CD4-positive, alpha-beta T cell treated with Interleukin-21 for 1 hour (primary cell): ENCODE measurements at regions not wholly inside any gene's neighbourhood (a gene's known extent, or its start where the extent isn't known, plus 50 kb on each side); places are given as distances from the start of the nearest gene placed in this dataset.
A peak's percentile ranks its signal among the peaks of the same experiment; 100 is the strongest.

Experiments
- DNase-seq: peaks from one replicate; pipeline ENCODE4 v3.0.0-alpha.2; 2020

DNA sequence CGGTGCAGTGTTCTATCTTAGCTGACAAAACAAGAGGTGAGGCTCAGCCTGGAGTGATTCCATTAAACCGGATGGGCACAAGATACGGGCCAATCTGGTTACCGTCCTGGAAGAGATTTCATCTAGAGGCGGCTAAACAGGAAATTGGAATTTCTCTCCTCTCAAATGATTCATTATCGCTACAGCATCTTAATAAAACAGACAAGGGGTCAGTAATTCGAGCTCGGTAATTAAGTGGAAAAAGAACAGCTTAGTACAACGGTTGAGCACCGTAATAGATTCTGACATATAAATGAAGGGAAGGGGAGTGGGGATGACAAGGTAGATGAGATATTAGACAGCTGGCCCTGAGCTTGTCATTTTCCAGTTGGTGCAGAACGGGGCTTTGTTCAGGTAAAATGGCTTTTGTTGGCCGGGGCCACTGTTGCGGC lies 137.2 kb downstream of the EDN3 start:
- no peak for DNase-seq

DNA sequence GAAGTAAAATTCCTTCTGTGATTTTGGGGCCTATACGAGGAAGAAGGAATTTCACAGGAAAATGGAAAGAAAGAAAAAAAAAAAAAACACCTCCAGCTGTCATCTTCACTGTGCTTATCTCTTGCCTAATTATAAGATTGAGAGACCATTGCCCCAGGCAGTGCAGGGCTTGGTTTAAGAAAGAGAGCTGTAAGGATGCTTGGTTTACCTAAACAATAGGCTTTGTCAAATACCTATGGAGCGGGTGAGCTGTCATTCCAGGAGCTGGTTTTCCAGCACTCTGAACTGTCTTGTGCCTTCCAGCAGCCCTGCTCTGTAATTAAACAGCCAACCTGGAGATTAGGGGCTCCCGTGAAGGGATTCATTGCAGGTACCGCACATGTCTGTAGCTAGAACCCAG lies 137.8 kb downstream of the EDN3 start:
- DNase-seq = no peak

DNA sequence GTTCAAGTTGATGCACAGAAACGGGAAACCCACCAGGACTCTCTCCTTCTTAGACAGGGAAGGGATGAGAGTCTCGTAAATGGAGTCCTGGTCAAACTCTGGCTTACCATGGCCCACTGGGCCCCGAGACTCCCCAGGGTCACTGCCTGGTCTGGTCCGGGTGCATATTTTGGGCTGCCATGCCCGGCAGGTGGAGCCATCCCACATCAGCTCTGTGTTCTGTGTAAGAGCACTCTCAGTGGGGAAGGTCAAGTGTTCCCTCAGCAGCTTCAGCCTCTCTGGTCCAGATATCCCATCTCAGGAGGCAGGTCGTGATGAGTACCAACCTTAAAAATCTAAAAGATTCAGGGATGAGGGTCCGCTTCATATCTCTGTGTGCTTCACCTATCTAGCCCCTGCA lies 138.8 kb downstream of the EDN3 start:
- no peak for DNase-seq

DNA sequence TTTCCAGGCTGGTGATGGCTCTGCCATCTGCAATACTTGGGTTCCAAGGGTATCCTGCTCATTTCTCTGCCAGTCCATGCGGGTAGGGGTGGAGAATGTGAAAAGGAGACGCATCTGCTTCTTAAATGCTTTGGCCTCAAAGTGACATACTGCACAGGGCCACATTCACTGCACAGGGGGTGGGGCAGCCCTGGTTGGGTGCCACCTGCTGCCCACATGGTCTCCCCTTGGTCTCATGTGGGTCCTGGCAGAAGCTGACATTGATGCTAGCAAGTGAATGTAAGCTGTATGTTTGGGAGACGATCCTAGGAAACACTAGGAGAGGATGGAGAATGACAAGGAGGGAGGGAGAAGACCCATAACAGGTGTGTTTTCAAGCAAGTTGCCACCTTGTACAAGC lies 140.9 kb downstream of the EDN3 start:
- DNase-seq = no peak

DNA sequence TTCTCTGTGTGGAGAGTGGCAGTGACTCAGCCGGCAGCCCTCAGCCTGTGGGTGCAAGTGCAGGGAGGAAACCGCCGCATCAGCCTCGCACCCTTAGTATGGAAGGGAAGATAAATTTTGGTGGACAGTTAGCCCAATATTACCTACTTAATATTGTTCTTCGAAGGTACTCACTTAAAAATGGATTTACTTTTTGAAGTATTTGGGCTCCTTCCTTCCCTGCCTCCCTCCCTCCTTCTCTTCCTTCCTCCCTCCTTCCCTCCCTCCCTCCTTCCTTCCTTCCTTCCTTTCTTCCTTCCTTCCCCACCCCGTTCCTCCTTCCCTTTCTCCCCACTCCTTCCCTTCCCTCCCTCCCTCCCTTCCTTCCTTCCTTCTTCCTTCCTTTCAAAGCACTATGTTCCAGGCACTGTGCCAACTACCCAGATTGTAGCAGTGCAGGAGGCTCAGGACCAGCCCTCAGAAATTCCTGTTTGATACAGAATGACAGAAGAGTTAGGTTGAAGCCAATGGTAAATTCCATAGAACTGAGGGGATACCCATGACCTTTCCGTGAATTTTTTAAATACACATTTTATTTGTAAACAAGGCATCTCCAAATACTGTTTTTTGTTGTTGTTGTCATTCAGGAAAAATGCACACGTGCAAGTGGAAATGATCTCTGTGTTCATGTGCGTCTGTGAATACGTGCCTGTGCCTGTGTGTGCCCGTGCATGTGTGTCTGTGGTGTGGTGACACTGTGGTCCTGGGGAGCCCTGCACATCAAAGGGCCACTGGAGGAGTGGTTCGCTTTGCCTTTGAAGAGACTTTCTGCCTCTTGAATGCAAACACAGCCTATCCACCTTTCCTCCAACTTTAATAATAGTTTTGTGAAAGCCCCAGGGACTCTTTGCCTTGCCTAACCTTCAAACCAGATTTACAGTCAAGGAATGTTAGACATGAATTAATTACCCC lies 141.7 kb downstream of the EDN3 start:
- no peak for DNase-seq

DNA sequence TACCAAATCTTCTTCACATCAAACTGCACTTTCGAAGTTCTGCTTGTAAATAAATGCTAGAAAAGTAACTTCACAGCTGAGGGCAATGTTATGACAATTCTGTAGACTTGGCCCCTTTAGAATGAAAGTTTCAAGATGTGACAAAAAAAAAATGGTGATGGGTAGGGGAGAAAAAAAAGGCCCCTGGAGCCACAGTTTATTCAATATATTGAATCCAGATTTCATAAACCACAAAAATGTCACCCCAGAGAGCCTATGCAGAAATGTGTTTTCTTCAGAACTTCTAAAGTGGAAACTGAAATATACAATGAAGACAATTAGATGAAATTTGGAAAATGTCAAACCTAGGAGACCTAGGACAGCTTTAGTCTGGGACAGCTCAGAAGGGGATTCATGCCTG lies 143.1 kb downstream of the EDN3 start:
- DNase-seq = no peak

DNA sequence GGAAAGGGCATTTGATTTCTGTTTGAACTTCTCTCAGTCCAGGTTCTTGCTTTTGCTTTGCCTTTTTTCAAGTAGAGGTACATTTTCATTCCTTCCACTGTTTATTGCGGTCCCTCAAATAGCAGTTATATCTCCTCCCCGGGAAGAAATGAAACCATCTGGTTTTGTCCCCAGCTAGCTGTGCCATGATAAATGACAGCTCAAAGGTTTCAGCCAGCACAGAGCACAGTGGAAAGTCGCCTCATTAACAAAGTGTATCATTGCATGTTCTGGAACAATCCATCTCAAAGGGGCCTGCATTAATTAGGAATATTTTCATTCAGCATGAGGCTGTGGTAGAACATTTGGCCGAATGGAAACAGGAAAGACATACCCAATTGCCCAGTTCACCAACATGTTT lies 146.0 kb downstream of the EDN3 start:
- no peak for DNase-seq

DNA sequence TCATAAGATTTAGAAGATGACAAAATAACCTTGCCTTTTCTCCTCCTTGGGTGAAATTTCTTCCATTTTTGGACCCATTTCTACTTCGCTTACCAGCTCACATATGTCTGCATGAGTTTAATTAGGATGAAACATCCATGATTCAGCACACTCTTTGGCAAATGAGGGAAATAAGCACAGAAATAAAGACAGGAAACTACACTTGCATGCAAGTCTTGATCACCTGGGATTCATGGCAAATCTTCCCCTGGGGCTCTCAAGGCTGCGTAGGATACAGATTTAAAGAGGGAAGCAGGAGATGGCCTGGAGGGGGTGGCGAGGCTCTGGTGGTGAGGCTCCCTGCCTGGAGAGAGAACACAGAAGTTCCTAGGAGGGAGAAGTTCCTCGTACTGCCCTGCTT lies 147.8 kb downstream of the EDN3 start:
- DNase-seq = no peak

DNA sequence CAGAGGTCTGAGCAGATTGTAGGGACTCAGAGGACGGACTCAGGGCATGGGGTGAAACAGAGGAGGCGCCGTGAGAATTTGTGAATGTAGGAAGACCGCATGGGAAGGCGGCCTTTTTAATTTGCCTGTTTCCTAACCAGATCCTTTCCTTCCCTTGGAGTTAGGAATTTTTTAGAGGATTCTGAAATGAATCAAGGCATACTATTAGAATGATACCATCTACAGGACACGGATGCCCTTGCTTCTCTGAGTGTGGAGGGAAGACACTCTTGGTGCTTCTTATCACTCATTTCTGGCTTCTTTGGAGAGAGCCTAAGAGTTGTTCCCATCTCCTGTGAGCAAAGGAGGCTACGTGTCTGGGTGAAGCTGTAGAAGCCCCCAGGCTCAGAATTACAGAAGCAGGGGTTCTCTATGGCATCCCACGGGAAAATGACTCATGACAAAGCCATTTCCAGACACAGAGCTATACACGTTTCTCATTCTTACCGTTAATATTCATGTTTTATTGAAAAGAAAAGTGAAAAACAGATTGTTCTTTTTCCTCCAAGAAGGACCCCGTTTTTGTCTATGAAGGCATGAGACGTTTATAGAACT lies 148.5 kb downstream of the EDN3 start:
- no peak for DNase-seq

DNA sequence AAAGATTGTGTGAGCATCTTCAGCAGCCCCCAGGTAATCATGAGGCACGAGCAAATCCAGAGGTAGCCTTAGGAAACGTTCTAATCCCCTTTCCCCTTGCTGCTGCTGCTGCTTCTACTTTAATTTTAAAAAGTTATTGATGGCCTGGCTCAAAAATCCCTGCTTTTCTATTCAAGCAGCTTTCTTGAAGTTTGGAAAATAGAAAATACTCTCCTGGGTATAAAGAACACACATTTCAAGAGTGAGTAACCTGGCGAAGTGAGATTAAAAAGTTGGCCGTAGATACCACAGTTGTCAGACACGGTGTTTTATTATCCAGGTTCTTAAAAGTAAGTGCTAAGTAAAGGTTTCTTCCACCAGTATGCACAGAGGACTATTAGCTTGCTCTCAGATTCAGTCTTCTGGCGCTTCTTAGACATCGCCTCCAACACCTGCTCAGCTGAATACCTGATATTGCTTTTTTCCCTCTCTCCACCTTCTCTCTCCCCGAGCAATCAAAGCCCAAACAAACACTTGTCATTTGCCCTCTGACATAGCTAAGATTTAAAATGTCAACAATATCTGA lies 150.7 kb downstream of the EDN3 start:
- DNase-seq = no peak

DNA sequence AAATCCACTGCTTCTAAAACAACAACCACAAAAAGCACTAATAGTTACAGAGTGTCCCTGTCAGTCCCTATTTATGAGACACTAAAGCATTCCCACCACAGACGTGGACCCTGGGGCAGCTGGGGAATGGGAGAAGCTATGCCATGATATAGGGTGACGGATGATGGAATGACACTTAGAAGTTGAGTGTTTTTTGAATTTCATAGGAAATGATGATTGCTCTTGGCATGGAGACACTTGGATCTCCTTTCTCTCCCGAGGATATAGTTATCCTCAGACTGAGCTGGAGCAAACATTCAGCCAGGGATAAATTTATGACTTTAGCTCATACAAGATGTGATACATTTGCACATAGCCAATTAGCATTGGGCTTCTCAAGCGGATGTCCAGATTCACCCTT lies 151.2 kb downstream of the EDN3 start:
- no peak for DNase-seq

DNA sequence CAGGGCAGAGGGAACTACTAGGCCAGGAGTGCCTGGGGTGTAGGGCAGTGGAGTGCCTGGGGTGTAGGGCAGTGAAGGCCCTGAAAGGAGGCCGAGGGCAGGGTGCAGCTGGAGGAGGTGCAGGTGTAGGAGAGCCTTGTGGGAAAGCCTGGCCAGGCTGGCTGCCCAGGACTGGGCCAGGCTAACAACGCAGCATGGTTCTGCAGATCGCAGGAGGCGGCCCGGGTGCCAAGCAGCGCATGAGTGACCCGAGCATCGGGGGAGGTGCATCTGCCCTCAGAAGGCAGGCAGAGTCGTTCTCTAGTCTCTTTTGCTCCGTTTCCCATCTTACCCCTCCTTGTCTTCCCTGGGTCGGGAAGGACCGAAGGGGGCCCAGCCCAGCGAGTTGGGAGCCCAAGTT lies 151.5 kb upstream of the PHACTR3 start:
- no peak for DNase-seq

DNA sequence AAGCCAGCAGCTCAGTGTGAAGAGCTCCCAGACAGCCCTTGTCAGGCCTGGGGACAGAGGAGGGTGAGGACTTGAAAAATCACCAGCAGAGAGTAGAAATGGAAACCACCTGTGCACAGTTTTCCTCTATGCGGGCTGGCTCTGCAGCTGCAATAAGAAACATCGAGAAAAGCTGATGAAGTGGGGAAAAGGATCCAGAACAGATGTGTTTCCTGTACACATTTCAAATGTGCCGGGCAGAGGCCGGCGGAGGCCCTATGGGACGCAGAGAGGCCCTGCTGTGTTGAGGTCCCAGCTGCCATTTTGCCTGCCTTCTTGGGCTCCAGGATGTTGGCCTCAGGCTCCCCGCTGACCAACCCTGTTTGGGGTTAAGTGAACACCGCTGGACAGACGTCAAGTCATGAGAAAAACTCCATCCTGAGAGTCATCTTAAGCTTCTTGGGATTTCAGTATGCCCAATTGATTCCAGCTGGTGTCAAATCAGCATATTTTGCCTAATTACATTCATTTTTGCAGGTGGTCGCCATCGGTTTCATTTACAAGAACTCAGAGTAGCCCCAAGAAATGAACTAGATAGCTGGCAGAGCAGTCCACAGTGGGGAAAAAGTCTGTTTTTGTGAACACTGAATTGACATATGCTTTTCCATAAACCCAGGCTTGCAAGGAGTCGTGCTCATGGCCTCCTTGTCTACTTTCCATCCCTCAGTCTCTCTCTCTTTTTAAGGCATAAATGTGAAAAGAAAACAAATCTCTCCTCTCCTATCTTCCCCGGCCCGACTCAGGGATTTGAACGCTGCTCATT lies 150.4 kb upstream of the PHACTR3 start:
- no peak for DNase-seq

DNA sequence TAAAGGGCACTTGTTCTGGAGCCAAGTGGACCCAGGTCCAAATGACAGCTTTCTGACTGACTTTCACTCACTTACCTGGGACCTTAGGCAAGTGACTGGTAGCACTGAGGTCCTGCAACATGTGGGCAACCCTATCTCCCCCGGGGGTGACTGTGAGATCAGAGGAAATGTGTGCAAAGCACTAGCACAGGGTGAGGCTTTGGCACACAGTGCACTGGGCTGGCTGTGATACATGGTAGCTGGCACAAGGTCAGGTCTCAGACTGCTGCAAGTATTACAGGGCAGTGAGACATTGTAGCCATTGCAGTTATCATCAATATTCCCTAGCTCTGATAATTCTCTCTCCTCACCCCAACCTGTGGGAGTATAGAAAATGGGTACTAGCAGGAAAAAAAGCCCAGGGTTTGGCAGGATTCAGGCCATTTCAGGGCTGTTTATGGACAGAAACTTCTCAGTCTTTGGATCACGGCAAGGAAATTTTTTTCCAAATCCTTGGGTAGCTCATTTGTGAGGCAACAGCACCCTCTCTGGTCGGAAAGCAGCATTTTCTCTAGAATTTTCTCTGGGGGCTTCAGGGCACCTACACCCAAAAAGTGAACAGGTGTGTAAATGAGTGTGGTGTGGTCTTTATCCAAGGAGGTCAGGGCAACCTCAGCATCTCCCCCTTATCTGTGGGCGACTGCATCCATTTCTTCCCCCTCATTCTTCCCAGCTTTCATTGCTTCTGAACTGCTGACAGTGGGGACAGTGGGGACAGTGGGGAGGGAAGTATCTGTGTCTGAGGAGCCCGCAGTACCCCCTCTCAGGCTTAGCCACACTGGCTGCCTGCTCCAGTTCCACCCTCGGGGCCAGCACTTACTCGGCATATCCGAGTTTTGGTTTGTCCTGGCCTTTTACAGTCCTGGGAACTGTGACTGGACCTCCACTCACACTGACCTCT lies 148.7 kb upstream of the PHACTR3 start:
- DNase-seq = peak; percentile 4

DNA sequence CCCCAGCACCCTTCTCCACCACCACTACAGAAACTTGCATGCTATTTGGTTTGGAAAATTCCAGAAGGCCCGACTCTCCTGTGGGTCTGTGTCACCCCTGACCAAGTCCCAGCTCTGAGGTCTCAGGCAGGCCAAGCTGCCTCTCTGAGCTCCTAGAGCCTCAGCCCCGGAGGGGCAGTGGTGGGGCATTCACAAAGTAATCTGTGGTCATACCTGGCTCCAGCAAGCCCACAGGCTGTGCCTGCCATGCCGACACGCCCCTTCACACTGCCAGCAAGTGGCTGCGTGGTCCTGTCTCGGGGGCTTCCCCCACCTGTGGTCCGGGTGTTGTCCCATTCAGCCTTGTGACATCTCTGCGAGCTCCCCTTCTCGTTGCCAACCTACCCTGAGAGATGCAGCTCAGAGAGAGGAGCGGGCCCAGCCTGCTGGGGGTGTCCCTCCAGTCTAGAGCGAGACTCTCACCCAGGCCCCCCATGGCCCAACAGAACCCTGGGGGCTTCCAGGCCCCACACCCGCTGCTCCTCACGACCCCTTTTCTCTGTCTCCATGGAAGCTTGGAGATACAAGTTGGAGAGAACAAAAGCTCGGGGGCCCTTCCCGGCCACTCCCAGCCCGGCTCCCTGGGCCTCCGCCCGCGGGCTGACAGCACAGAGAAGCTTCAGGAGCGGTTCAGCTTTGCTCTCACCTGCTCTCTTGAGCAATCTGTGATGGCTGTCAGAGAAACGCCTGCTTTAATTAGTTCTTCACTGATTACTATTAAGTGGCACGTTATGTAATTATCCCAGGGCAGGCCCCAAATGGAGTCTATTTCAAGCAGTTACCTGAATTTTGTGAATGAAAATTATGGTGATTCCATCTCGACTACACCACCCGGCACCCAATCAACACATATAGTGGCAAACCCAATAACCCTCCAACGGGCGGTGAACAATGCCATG lies 147.7 kb upstream of the PHACTR3 start:
- no peak for DNase-seq

DNA sequence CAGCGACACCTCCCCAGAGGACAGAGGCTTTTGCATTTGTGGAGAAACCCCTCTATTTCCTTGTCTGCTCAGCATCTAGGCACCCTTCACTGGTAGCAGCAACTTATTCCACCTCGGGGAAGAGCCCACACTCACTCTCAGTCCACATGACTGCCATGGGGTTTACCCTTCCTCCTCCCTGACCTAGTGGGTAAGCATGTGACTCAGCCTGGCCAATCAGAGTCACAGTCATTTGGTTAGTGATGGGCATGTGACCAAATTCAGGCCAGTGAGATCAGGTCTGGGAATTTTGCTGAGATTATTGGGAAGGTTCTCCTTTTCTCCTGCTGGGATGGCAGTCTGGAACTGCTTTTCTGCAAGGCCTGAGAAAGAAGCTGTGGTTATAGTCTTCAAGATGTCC lies 145.7 kb upstream of the PHACTR3 start:
- DNase-seq = no peak

DNA sequence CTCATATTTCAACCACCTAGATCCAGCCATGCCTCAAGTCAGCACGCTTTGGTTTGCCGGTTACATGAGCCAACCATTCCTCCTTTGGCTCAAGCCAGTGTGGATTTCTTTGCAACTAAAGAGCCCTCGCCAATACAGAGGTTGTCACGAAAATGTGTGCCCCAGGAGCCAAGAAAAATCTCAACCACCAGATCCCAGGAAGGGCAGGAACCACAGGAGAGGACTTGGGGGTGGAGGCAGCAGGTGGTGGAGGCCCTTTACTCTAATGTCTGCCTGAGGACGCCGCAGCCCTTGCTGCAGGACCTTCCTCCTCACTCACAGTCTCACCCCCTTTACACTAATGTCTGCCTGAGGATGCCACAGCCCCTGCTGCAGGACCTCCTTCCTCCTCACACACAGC lies 144.8 kb upstream of the PHACTR3 start:
- DNase-seq = no peak

DNA sequence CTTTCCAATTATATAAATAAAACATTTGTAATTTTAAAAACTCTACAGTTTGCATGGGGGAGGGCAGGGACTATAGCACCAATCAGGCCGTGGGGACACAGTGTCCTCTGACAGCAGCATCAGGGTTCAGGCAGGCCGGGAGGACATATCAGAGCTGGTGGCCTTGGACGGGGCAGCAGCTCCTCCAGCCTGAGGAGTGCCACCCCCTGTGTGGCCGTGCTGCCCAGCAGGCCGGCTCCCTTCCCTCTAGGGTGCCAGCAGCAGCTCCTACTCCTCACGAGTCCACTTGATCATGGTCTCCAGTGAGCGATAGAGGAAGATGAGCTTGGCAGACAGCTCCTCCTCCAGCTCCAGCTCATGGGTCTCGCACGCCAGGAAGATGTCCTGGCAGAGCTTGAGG lies 144.0 kb upstream of the PHACTR3 start:
- no peak for DNase-seq

DNA sequence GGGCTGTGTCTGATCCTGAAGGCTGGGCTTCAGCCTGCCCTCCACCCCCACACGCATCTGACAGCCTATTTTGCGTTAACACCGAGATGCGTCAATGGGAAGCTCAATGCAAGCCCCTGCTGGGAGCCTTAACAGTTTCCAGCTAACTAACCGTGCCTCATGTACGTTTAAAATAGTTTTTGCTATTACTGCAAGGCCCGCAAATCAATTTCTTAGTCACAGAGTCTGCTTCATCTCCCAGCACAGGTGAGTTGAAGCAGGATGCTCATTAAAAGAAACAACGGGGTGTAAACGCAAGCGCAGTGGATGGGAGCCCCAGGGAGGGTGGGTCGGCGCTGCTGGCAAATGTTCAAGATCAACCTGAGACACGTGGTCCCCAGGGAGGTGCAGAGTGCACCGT lies 142.8 kb upstream of the PHACTR3 start:
- DNase-seq = no peak

DNA sequence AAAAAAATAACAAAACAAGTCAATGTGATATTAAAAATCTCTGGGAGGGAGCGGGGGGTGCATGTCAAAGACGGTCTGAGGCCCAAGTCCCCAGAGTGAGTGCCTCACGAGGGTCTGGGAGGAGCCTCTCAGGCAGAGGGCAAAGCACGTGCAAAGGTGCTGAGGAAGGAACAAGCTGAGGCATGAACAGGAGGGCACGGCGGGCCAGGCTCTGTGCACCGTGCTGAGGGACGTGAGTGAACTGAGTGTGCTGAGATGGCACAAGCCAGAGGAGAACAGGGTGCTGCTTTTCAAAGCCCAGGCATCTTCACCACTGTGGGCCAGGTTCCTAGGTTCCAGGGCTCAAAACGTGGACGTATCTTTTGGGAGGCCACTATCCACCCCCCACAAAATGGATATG lies 142.1 kb upstream of the PHACTR3 start:
- DNase-seq = no peak

DNA sequence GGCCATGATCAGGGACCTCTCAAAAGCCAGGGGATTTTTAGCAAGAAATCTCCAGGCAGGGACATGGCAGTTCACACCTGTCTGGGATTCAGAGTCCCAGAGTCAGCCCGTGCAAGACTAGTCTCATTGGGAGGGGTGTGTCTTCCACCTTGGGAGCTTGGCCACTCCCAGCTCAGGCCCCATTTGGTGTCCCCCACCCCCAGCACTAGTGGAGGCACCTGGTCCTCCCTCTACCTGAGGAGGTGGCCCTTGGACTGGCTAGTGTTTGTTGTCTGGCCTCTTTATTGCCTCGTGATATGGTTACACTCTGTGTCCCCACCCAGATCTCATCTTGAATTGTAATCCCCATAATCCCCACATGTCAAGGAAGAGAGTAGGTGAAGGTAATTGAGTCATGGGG lies 140.8 kb upstream of the PHACTR3 start:
- no peak for DNase-seq
